ENCODE measurements at regions not wholly inside any gene's neighbourhood (a gene's known extent, or its start where the extent isn't known, plus 50 kb on each side); places are given as distances from the start of the nearest gene placed in this dataset.

DNA sequence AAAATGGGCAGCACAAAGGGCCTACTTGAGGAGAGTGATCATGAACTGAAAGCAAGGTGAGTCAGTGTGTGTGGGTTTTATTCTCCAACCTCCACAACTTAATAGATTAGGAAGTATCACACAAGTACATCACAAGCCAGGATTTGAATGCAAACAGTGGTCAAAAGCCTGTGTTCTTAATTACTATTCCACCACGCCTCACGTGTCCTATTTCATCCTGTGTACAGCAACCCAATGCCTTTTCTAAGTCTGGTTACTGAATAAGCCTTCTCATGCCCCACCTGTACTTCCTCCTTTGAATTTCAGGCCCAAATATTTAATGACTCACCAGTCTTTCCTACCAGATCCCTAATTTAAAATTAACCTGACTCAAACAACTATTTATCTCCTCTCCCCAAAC, 755.7 kb upstream of the SLC8A1 start:
- TF ChIP-seq, protein P1, sequence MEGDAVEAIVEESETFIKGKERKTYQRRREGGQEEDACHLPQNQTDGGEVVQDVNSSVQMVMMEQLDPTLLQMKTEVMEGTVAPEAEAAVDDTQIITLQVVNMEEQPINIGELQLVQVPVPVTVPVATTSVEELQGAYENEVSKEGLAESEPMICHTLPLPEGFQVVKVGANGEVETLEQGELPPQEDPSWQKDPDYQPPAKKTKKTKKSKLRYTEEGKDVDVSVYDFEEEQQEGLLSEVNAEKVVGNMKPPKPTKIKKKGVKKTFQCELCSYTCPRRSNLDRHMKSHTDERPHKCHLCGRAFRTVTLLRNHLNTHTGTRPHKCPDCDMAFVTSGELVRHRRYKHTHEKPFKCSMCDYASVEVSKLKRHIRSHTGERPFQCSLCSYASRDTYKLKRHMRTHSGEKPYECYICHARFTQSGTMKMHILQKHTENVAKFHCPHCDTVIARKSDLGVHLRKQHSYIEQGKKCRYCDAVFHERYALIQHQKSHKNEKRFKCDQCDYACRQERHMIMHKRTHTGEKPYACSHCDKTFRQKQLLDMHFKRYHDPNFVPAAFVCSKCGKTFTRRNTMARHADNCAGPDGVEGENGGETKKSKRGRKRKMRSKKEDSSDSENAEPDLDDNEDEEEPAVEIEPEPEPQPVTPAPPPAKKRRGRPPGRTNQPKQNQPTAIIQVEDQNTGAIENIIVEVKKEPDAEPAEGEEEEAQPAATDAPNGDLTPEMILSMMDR (IDR thresholded peaks at IDR 0.05), result no peak
- TF ChIP-seq EP300 (IDR thresholded peaks at IDR 0.05) (no peak), POLR2A (IDR thresholded peaks at IDR 0.05) (no peak), POLR2AphosphoS5 (IDR thresholded peaks at IDR 0.05) (no peak)
